ENCODE measurements at regions not wholly inside any gene's neighbourhood (a gene's known extent, or its start where the extent isn't known, plus 50 kb on each side); places are given as distances from the start of the nearest gene placed in this dataset.

- no peaks in the 10 kb centered on the region for H3K4me1 ChIP-seq (ENCODE audit: insufficient read depth, low read length)
- no peak overlapping the region for H3K9ac ChIP-seq (ENCODE audit: low read depth, low read length)
These were observed 319.8 kb downstream of the IGSF11 start for GRCh38 chr3:118714800-118715199.

DNA sequence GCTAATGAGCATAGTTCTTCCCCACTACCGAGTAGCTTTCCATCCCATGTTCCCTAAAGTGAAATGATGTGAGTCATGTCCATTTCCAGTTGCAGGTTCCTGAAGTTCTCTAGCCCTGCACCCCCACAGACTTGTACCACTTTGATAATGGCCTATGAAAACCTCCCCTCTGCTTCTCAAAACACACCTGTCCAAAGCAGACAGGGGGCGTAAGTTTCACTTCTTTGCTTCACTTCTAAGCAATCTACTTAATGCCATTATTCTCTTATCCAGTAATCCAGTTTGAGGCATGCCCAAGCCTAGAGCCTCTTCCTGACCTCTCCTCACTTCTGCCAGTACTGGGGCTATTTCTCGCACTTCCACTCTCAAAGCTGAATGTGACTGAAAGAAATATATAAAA is 305.1 kb downstream of the IGSF11 start:
- Histone ChIP-seq H3K27me3 (ENCODE audit: insufficient read depth, low read length) (no peaks in the 10 kb centered on the region), H3K36me3 (ENCODE audit: insufficient read depth, low read depth, low read length) (no peaks in the 10 kb centered on the region), H3K9me3 (ENCODE audit: insufficient read depth, low read depth, low read length) (no peaks in the 10 kb centered on the region), H3K4me1 (ENCODE audit: insufficient read depth, low read length) (0 out of 2 replicates have a peak, but pooled peaks cover 2% of the 10 kb centered on the region), H3K9ac (ENCODE audit: low read depth, low read length) (no peak overlapping the region), H3K4me3 (ENCODE audit: low read length) (no peak overlapping the region), H3K27ac (ENCODE audit: low read length) (no peak overlapping the region)

More at GRCh38 chr3:118714800-118715199, 319.8 kb downstream of the IGSF11 start:
- peaks cover 7% of the 10 kb centered on the region for H3K9me3 ChIP-seq (ENCODE audit: insufficient read depth, low read depth, low read length)
- no peaks in the 10 kb centered on the region for H3K27me3 ChIP-seq (ENCODE audit: insufficient read depth, low read length)
- H3K36me3 ChIP-seq (ENCODE audit: insufficient read depth, low read depth, low read length): no peaks in the 10 kb centered on the region
- H3K4me3 ChIP-seq (ENCODE audit: low read length): no peak overlapping the region
- no peak overlapping the region for H3K27ac ChIP-seq (ENCODE audit: low read length)

DNA sequence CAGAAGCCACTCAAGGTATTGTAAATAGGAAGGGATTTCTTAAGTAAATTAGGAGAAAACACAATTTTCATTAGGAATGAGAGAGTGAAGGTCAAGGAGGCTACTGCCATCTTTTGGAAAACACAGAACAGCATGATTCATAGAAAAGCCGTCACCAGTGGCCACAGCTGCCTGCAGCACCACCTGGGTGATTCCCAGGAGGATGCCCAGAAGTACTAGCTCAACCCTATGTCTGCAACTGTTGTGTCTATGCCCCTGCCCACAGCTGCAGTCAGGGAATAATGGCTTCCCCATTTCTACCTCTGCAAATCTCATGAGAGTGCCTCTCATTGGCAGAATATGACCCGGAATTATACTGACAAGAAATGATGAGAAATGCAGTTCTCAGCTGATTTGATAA is 300.0 kb downstream of the IGSF11 start:
- Histone ChIP-seq H3K4me1 (ENCODE audit: insufficient read depth, low read length) (0 out of 2 replicates have a peak, but pooled peaks cover 2% of the 10 kb centered on the region), H3K9me3 (ENCODE audit: insufficient read depth, low read depth, low read length) (no peaks in the 10 kb centered on the region; the same call in 1 of the 2 replicates), H3K27me3 (ENCODE audit: insufficient read depth, low read length) (no peaks in the 10 kb centered on the region), H3K9ac (ENCODE audit: low read depth, low read length) (no peak overlapping the region), H3K27ac (ENCODE audit: low read length) (no peak overlapping the region), H3K36me3 (ENCODE audit: insufficient read depth, low read depth, low read length) (no peaks in the 10 kb centered on the region), H3K4me3 (ENCODE audit: low read length) (no peak overlapping the region)

GRCh38 chr3:118736107-118736506 is 298.5 kb downstream of the IGSF11 start:
- H3K9ac ChIP-seq (ENCODE audit: low read depth, low read length): no peak overlapping the region
- H3K4me1 ChIP-seq (ENCODE audit: insufficient read depth, low read length): 0 out of 2 replicates have a peak, but pooled peaks cover 2% of the 10 kb centered on the region
- no peak overlapping the region for H3K4me3 ChIP-seq (ENCODE audit: low read length)
- H3K36me3 ChIP-seq (ENCODE audit: insufficient read depth, low read depth, low read length): no peaks in the 10 kb centered on the region
- H3K9me3 ChIP-seq (ENCODE audit: insufficient read depth, low read depth, low read length): no peaks in the 10 kb centered on the region; the same call in 1 of the 2 replicates
- no peak overlapping the region for H3K27ac ChIP-seq (ENCODE audit: low read length)
- no peaks in the 10 kb centered on the region for H3K27me3 ChIP-seq (ENCODE audit: insufficient read depth, low read length)

DNA sequence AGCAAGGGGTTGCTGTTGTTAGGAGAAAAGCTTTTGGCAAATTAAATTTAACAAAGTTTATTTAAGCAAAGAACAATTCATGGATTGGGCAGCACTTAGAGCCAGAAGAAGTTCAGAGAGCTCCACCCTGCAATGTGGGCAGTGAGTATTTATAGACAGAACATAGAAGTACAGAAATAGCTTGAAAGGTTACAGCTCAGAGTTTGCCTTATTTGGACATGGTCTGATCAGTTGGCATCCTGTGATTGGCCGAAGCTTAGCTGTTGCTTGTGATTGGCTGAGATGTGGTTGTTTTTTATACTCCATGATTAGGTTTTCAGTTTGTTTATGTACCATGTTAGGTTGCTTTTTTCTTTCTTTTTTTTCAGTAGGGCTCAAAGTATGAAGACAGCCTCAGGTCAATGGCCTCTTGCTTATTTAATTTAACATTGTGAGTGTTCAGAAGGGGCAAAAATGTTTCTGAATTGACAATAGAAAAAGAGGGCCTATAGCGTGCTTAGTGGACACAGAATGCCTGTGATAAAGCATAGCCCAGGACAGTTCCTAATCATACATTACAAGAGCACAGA is 293.8 kb downstream of the IGSF11 start:
- no peaks in the 10 kb centered on the region for H3K27me3 ChIP-seq (ENCODE audit: insufficient read depth, low read length)
- no peak overlapping the region for H3K9ac ChIP-seq (ENCODE audit: low read depth, low read length)
- no peaks in the 10 kb centered on the region; the same call in 1 of the 2 replicates for H3K9me3 ChIP-seq (ENCODE audit: insufficient read depth, low read depth, low read length)
- H3K4me1 ChIP-seq (ENCODE audit: insufficient read depth, low read length): no peaks in the 10 kb centered on the region
- no peak overlapping the region for H3K27ac ChIP-seq (ENCODE audit: low read length)
- no peaks in the 10 kb centered on the region for H3K36me3 ChIP-seq (ENCODE audit: insufficient read depth, low read depth, low read length)
- no peak overlapping the region for H3K4me3 ChIP-seq (ENCODE audit: low read length)

- no peak overlapping the region for H3K9ac ChIP-seq (ENCODE audit: low read depth, low read length)
- no peaks in the 10 kb centered on the region for H3K36me3 ChIP-seq (ENCODE audit: insufficient read depth, low read depth, low read length)
- no peaks in the 10 kb centered on the region for H3K27me3 ChIP-seq (ENCODE audit: insufficient read depth, low read length)
- H3K4me3 ChIP-seq (ENCODE audit: low read length): no peak overlapping the region
- H3K4me1 ChIP-seq (ENCODE audit: insufficient read depth, low read length): no peaks in the 10 kb centered on the region
- H3K9me3 ChIP-seq (ENCODE audit: insufficient read depth, low read depth, low read length): no peaks in the 10 kb centered on the region; the same call in none of the 2 replicates
- no peak overlapping the region for H3K27ac ChIP-seq (ENCODE audit: low read length)
These were observed 291.9 kb downstream of the IGSF11 start for GRCh38 chr3:118742760-118743159.

GRCh38 chr3:118744186-118744585 is 290.5 kb downstream of the IGSF11 start:
- Histone ChIP-seq H3K27ac (ENCODE audit: low read length) (no peak overlapping the region), H3K4me1 (ENCODE audit: insufficient read depth, low read length) (no peaks in the 10 kb centered on the region), H3K4me3 (ENCODE audit: low read length) (no peak overlapping the region), H3K36me3 (ENCODE audit: insufficient read depth, low read depth, low read length) (no peaks in the 10 kb centered on the region), H3K9me3 (ENCODE audit: insufficient read depth, low read depth, low read length) (no peaks in the 10 kb centered on the region; the same call in none of the 2 replicates), H3K27me3 (ENCODE audit: insufficient read depth, low read length) (no peaks in the 10 kb centered on the region), H3K9ac (ENCODE audit: low read depth, low read length) (no peak overlapping the region)

DNA sequence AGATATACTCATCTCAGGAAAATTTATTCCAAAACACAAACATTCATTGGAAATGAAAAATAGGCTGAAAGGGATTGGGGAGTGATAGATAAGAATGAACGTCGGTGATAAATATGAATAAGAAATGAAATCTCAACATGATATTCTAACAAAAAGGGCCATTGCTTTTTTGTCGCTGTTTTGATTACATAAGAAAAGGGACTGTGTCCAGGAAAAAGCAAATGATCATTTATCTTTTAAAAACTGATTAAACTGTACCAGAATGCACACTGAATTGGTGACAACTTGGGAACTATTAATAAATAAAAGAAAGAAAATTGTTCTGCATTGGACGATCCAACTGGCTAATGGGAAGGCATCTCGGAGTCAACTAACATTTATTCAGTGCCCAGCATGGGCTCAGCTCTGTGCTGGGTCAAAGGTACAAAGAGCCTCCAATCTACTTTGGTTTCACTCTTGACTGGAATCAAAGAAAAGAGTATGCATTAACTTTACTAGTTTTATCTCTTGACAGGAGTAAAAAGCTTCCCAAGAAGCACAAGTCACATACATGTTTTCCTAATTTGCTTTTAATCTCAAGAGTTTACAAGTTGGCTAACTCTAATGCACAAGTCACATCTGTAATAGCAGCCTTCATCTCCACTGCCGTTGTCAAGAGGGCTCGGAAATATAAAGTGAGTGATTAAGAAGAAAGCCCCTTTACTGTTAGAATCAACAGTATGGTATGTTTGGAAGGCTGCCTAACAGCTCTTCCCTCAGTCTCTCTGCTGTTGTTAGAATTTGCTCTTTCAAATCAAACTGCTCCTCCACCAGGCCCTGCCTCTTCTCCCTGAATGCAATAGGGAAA is 280.0 kb downstream of the IGSF11 start:
- Histone ChIP-seq H3K9ac (ENCODE audit: low read depth, low read length) (no peak overlapping the region), H3K27ac (ENCODE audit: low read length) (no peak overlapping the region), H3K27me3 (ENCODE audit: insufficient read depth, low read length) (no peaks in the 10 kb centered on the region), H3K9me3 (ENCODE audit: insufficient read depth, low read depth, low read length) (no peaks in the 10 kb centered on the region; the same call in 1 of the 2 replicates), H3K4me1 (ENCODE audit: insufficient read depth, low read length) (peaks cover 8% of the 10 kb centered on the region; the same call in 1 of the 2 replicates), H3K4me3 (ENCODE audit: low read length) (no peak overlapping the region), H3K36me3 (ENCODE audit: insufficient read depth, low read depth, low read length) (no peaks in the 10 kb centered on the region)

- no peaks in the 10 kb centered on the region for H3K27me3 ChIP-seq (ENCODE audit: insufficient read depth, low read length)
- H3K9me3 ChIP-seq (ENCODE audit: insufficient read depth, low read depth, low read length): no peaks in the 10 kb centered on the region; the same call in 1 of the 2 replicates
- H3K9ac ChIP-seq (ENCODE audit: low read depth, low read length): no peak overlapping the region
- H3K4me1 ChIP-seq (ENCODE audit: insufficient read depth, low read length): peaks cover 14% of the 10 kb centered on the region
- no peak overlapping the region for H3K4me3 ChIP-seq (ENCODE audit: low read length)
- no peak overlapping the region for H3K27ac ChIP-seq (ENCODE audit: low read length)
- no peaks in the 10 kb centered on the region for H3K36me3 ChIP-seq (ENCODE audit: insufficient read depth, low read depth, low read length)
These were observed 279.3 kb downstream of the IGSF11 start for GRCh38 chr3:118755253-118755801.

GRCh38 chr3:118760585-118761290 is 273.9 kb downstream of the IGSF11 start:
- H3K9me3 ChIP-seq (ENCODE audit: insufficient read depth, low read depth, low read length): no peaks in the 10 kb centered on the region
- H3K27ac ChIP-seq (ENCODE audit: low read length): no peak overlapping the region
- no peaks in the 10 kb centered on the region for H3K36me3 ChIP-seq (ENCODE audit: insufficient read depth, low read depth, low read length)
- H3K4me3 ChIP-seq (ENCODE audit: low read length): no peak overlapping the region
- H3K4me1 ChIP-seq (ENCODE audit: insufficient read depth, low read length): peaks cover 24% of the 10 kb centered on the region
- no peak overlapping the region for H3K9ac ChIP-seq (ENCODE audit: low read depth, low read length)
- H3K27me3 ChIP-seq (ENCODE audit: insufficient read depth, low read length): no peaks in the 10 kb centered on the region

DNA sequence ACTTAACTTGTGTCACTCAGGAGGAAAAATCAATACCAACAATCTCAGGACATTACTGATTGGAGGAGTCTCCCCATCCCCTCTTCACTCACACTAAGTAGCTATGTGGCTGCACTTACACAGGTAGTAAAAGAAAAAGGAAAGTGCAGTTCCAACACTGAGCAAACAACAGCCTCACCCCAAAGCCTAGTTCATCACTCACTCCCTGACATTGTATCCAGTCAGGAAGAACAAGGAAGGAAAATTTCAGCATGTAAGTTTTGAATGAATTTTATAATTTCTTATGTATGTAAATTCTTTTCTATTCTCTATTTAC is 273.4 kb downstream of the IGSF11 start:
- Histone ChIP-seq H3K27ac (ENCODE audit: low read length) (no peak overlapping the region), H3K9me3 (ENCODE audit: insufficient read depth, low read depth, low read length) (no peaks in the 10 kb centered on the region), H3K27me3 (ENCODE audit: insufficient read depth, low read length) (no peaks in the 10 kb centered on the region), H3K4me3 (ENCODE audit: low read length) (no peak overlapping the region), H3K36me3 (ENCODE audit: insufficient read depth, low read depth, low read length) (no peaks in the 10 kb centered on the region), H3K9ac (ENCODE audit: low read depth, low read length) (no peak overlapping the region), H3K4me1 (ENCODE audit: insufficient read depth, low read length) (peaks cover 24% of the 10 kb centered on the region)

Measured in iPS-20b (cell line).